Esophagus squamous epithelium (tissue), 4 donors: ENCODE measurements at regions not wholly inside any gene's neighbourhood (a gene's known extent, or its start where the extent isn't known, plus 50 kb on each side); places are given as distances from the start of the nearest gene placed in this dataset.

Source experiments
- POLR2A ChIP-seq, 4 donors: fragments of 450-650 bp; IDR thresholded peaks; one replicate each; pipeline ENCODE4 v1.6.1; 2017; ENCODE audit warnings: antibody characterized with exemption in 4 of 4, mild to moderate bottlenecking in 4 of 4, moderate library complexity in 3 of 4
- TF ChIP-seq, protein P1 (sequence below), 6 experiments: fragments of 450-650 bp in 4 of 6; fragments of 200-600 bp in 2 of 6; sonication (generic) in 2 of 6; IDR thresholded peaks; one replicate each; pipeline ENCODE4 v1.5.1; 2016 to 2019; ENCODE audit warnings: antibody characterized with exemption in 6 of 6, mild to moderate bottlenecking in 4 of 6, moderate library complexity in 4 of 6

- no peak for TF ChIP-seq POLR2A (IDR thresholded peaks at IDR 0.05)
- TF ChIP-seq, protein P1, sequence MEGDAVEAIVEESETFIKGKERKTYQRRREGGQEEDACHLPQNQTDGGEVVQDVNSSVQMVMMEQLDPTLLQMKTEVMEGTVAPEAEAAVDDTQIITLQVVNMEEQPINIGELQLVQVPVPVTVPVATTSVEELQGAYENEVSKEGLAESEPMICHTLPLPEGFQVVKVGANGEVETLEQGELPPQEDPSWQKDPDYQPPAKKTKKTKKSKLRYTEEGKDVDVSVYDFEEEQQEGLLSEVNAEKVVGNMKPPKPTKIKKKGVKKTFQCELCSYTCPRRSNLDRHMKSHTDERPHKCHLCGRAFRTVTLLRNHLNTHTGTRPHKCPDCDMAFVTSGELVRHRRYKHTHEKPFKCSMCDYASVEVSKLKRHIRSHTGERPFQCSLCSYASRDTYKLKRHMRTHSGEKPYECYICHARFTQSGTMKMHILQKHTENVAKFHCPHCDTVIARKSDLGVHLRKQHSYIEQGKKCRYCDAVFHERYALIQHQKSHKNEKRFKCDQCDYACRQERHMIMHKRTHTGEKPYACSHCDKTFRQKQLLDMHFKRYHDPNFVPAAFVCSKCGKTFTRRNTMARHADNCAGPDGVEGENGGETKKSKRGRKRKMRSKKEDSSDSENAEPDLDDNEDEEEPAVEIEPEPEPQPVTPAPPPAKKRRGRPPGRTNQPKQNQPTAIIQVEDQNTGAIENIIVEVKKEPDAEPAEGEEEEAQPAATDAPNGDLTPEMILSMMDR (IDR thresholded peaks at IDR 0.05), result no peak
Measured at GRCh38 chrX:40887476-40887875, 152.1 kb upstream of the MED14 start.
